HG02588 (cell line): ENCODE measurements at regions not wholly inside any gene's neighbourhood (a gene's known extent, or its start where the extent isn't known, plus 50 kb on each side); places are given as distances from the start of the nearest gene placed in this dataset.
"Not testable (repeated sequence)": the region's sequence is repeated elsewhere in the genome, so short reads cannot be mapped to it uniquely, and the experiment has no call there.

Experiments
- ATAC-seq: cut with Tn5 transposase; IDR thresholded peaks from one replicate; pipeline ENCODE4 v1.9.1; 2021; ENCODE audit warnings: mild to moderate bottlenecking, moderate library complexity; ENCODE audit not compliant: unreplicated experiment

DNA sequence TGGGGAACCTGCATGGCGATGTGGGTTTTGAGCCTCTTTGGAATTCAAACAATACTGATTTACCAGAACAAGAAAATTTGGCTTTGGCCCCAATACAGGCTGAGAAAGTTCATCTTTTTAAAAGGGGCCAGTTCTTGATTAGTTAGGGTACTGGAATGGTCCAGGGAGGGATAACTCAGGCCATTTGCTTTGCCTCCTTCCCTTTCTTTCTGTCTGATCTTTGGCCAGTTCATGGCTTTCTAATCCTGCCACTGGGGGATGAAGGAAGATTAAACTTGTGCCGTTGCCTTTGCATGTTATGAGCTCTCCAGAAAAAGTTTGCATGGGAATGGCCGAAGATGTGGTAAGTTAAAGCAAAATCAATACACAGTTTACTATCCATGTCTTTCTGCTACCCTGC is 78.4 kb downstream of the ADAMTS15 start:
- no peak for ATAC-seq

DNA sequence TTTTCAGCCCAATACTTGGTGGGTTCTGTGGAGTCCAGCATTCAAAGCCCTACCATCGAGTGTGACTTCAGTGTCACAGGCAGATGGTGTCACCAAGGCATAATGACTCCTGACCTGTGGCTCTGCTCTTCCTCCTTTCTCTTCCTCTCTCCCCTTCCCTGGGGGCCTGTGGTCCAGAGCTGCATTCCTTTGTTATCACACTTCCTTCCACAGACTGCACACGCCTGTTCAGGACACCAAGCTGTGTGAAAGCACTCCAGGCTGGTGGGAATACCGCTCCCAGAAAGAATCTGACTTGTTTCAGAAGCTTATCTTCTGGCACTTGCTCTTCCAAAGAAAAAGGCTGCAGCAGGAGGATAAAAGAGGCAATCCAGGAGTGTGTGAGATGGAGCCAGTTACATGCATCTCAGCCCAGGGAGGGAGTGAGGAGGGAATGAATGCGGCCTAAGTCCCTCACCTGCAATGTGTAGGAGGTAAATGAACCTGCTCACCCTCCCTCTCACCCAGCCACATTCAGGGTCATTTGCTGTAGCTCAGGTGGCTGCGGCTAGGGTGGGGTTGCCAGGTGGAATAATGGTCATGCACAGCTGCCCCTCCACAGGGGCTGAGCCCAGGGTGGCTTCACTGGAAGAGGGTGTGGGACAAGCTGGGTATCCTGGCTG is 79.3 kb downstream of the ADAMTS15 start:
- ATAC-seq = no peak

DNA sequence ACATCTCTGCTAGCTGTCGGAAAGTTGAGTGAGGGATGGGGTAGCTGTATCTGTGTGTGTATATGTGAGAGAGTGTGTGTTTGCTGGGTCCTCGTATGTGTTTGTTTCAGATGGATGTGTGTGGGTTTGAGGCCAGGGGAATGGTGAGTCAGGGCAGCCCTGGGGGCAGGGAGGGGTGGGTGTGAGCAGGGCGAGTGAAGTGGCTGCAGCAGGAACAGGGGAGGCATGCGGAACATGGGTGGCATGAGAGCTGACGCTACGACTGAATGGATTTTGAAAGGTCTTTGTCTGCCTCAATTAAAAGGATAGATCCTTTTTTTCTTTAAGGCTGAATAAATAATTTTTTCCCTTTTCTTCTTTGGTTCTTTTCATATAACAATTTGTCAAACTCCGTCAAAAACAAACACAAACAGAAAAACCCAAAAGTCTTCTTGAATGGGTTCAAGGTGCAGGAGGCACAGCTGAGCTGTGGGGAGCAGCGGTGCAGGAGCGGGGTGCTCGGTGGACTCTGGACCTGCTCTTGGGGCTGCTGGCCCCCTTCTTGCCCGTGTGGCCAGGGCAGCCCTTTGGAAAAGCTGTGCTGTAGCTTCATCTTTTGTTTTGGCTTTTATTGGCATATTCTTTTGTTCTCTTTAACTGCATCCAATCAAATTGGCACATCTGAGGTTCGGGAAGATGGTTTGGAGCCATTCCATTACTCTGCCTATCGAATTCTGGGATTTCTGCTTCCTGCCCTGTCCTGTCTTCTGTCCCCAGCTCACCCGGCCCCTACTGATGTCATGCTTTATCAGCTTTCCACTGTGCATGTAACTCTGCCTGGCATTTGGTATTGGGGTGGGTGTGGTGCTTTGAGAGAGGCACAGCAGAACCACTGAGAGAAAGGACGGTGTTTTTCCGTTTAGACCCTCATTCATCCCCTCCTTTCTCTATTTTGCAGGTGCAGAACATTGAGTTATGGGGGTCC is 80.1 kb downstream of the ADAMTS15 start:
- no peak for ATAC-seq

DNA sequence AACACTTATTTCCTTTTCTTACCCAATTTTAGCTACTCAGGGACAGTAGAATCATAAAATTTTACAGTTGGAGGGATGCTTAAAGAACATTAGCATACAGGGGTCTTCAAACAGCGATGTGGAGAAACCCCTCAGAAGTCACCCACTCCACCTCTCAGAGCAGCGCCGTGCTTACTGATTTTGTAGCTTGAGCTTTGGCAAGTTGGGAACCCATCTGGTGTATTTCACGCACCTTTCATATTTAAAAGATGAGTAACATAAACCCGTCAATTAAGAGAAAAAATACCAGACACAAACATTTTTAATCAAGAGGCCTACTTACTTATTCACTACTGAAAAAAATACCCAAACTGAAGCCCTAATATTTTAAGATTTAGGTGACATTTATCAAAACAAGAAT is 80.9 kb downstream of the ADAMTS15 start:
- no peak for ATAC-seq

DNA sequence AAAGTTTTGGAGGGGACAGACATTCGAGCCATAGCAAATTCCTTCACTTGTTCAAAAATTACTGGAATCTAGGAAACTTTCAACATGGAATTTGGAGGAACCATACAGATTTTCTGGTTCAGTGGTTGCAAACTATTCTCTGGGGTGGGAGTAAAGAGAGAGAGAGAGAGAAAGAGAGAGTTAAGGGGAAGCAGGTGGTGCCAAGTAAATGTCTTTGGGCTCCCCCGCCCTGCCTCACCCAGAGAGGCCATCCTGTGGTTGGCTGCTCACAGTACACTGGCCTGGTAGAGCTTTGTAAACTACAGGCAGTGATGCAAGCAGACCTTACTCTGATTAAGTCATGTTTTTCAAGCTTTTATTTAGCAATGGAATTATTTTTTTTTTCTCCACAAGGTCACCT is 82.6 kb downstream of the ADAMTS15 start:
- no peak for ATAC-seq

DNA sequence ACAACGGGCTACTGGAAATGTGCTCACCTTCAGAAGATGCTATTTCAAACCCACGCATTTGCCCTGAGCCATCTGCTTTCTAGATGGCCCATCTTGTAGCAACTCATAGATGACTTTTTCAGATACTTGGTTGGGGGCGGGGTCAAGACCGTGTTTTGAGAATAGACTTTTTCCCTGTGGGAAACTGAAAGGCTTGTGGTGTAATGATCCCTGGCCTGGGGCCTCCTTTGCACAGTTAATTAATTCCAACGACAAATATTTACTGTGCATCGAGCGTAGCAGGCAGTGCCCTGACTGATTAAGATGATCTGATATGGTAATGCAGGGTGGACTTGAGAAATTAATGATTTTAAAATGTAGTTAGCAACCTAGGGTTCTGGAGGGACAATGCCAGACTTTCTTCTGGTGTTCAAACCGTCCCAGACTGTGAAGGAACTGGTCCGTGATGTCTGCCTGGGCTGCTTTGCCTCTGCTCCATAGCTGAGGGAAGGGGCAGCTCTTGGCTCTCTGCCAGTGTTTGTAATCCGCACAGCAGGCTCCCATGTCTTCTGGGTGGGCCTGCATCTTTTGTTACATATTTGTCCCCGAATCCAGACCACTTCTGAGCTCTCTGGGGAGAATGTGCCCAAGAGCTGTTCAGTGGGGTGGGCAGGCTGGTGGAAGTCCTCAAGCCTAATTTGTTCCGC is 84.8 kb downstream of the ADAMTS15 start:
- no peak for ATAC-seq

DNA sequence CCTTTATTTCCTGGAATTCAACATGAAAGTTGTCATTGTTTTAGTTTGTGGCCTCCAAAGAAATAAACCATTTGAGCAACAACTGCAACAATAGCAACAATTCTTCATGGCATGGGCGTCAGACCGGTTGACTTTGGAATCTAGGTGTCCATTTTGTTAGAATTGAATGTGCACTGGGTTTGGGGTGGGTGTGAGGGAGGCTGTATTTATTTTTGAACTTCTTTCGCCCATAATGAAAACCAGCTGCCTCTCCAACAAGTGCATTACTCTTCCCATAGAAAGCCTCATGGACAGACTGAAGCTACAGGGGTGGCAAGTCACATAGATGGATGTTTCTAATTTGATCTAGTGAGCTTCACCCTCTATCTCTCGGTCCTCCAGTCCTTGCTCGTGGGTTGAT is 85.4 kb downstream of the ADAMTS15 start:
- ATAC-seq = no peak

DNA sequence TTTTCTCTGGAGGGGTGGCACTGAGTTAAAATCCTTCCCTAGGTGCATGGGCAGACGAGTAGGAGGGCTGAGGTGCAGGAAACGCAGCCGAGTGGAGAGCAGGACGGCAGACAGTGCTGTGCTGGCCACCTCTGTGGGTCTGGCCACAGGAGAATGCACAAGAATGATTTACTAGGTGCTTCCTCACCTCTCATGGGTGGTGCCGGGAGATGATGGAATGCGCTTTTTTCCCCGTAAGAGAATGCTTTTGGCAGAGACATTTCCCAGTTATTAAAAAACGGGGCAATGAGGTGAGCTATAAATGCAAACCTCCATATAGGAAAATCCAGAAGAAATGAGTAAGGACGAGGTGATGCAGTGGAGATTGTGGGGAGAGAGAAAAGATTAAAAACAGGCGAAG is 86.1 kb downstream of the ADAMTS15 start:
- no peak for ATAC-seq

DNA sequence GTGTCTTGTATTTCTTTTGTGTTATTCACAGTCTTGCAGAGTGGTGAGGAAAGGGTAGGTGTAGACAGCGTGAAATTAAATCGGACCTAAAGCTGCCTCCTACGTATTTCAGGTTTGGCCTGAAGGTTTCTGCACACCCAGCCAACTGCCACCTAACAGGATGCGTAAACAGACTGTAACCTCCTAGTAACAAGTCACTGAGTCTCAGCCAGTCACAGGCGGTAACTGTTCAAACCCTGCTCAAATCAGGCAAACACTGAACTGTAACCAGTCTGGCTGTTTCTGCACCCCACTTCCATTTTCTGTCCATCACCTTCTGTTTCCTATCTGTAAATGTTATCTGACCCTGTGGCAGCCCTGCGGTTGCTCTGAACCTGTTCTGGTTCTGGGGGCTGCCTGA is 87.1 kb downstream of the ADAMTS15 start:
- no peak for ATAC-seq

DNA sequence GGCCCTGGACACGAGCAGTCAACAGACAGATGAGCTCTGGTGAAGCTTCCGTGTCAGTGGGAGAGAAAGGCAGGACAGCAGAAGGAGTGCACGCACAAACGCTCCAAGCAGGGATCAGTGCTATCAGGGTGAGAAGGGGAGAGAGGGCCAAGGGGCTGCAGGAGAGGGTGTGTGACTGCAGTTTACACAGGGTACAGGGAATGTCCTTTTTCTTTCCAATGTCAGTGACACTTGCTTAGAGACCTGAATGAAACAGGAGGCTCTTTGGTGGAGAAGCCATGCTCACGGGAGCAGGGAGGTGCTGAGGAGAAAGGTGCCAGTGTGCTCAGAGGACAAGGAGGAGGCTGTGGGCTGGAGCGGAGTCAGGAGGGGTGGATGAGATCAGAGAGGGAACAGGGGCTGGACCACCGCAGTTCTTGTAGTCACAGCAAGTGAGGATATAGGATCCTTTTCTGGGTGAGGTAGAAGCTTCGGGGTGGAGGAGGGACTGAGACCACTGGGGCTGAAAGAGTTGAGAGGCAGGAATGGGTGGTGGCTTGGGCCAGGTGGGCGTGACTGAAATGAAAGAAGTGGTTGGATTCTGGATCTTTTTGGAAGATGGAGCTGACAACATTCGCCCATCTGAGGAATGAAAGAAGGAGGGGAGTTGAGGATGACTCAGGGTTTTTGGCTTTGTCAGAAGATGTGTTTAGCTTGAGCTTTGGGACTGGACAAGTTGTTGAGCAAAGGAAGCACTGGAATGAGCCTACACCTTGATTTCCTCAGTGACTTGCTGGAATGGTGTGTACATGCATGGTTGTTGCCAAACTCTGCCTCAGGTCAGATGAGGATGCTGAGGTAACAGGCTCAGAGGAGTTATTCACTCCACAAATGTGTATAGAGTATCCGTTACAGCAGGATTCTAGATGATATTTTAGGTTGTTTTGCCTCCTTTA is 87.9 kb downstream of the ADAMTS15 start:
- no peak for ATAC-seq

DNA sequence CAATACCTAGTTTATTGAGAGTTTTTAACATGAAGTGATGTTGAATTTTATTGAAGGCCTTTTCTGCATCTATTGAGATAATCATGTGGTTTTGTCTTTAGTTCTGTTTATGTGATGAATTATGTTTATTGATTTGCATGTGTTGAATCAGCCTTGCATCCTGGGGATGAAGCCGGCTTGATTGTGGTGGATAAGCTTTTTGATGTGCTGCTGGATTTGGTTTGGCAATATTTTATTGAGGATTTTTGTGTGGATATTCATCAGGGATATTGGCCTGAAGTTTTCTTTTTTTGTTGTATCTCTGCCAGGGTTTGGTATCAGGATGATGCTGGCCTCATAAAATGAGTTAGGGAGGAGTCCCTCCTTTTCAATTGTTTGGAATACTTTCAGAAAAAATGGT is 91.2 kb downstream of the ADAMTS15 start:
- ATAC-seq = not testable (repeated sequence)

DNA sequence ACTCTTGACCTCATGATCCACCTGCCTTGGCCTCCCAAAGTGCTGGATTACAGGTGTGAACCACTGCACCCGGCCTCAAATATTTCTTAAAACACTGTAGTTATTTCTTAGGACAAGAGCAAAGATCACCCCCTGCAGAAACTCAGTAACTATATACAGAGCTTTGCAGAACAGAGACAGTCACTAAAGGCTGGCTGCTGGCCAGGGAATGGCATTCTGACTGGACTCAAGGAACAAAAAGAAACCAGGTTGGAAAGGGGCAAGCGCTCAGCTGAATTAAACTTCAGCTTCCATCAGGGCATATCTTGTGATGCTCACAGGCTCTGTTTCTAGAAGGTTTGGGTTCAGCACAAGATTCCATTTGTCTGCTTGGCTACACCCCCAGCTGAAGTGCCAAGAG is 95.8 kb downstream of the ADAMTS15 start:
- no peak for ATAC-seq

DNA sequence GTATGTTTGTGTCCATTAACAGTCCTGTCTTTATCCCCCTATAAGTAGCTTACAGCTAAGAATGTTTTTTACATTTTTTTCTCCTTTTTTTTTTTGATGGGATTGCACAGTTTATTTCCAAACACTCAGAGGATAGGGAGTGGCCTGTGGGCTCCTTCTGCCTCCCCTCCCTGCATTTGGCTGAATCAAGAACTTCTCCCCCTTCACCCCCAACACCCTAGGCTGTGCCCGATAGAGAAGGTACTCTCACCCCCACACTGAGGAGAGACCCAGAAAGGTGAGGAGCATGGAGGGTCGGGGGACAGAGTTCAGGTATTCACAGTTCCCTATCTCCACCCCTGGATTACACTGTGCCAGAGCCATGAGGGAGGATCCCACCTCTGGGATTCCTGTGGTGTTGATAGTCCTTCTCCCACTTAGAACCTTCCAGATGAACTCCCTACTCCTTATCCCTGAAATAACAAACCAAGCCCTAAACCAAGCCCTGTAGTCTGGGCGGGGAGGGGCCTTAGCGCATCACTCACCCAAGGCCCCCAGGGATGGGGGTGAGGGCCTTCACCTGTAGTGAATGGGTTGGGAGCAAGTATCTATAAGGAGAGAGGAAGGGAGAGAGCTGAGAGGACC is 97.1 kb downstream of the ADAMTS15 start:
- ATAC-seq = no peak

DNA sequence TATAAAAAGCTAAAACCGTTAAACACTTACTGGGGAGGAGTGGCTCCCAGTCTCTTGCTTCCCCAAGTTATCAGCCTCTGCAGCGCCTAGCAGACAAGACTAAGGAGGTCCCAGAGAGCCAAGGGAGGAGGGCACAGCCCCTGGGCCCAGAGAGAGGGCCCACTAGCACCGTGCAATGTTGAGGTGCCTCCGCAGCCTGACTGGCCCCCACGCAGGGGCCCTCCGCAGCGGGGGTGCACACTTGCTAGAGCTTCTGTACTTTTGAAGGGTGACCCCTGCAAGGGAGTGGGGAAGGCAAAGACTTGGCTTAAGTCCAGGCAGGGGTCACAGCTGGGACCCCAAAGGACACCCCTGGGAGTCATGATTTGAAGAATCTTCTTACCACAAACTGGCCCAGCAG is 98.0 kb downstream of the ADAMTS15 start:
- no peak for ATAC-seq

DNA sequence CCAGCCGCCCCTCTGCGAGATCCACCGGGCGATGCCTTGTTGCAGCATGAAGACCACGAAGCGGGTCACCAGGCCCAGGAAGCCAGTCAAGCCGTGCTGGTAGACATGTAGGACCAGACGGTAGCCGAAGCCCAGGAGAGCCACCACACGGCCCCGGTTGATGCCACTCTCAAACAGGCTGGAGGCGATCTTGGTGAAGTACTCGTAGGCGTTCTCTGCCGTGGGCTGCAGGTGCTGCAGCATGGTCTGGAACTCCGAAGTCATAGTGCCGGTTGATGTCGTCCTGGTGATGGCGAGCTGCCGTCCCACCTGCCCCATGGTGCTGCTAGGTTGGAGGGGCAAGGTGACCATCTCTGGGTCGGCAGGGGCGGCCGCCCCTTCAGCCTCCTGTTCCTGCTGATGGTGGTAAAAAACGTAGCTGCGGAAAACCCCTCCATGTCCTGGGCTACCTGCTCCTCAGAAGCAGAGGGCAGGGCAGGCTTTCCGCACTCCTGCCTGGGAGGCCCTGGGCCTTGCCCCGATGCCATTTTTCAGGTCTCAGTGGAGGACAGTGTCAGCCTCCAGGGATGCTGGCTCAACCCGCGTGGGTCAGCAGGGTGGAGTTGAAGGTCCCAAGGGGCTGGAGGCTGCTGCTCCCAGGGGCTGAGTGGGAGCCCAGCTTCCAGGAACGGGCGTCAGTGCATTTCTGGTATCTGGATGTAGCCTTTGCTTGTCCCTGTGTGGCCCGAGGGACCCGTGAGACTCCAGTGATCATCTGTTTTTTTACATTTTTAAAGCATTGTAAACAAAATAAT is 98.7 kb downstream of the ADAMTS15 start:
- no peak for ATAC-seq

DNA sequence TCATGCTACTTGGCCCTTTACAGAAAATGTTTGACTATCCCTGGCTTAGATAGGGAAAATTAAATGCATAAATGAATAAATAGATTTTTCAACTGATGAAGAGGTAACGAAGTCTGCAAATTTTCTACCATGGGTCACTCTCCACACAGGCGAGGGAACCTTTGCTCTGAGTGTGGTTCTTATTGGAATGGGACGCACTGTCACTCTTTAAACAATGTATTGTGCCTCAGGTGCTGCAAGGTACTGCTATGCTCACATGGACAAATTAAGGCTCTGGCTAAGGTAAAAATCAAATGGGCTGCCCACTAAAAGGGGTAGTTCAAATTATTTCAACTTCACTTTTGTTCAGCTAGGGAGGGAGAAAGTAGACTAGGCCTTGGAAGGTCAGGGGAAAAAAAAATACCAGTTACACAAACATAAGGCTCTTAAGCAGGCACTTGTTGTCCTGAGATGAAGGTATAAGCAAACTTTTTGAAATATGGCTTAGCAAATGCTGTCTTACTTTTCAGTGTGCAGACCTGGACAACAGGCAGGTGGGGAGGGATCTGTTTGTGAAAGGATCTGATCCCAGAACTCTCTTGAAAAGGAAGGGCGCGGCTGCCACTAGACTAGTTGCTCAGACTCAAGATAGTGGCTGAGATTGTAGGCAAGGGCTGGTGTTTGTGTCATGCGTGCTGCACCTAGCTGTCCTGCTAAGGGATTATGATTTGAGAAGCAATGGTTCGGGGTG is 99.5 kb downstream of the ADAMTS15 start:
- ATAC-seq = no peak

DNA sequence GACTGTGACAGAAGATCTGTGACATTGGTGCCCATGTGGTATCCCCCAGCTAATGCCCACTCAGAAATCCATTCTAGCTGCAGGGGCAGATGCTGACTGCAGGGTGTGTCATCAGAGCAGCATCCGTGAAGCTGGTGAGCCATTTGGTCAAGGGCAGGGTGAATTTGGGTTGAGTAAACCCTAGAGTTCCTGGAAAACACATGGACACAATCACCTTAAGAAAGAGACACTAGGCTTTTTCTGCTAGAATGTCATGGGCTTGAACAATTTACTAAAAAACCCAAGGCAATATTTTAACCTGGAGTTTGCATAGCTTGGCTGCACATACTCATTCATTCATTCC is 100.0 kb downstream of the ADAMTS15 start:
- ATAC-seq = no peak

DNA sequence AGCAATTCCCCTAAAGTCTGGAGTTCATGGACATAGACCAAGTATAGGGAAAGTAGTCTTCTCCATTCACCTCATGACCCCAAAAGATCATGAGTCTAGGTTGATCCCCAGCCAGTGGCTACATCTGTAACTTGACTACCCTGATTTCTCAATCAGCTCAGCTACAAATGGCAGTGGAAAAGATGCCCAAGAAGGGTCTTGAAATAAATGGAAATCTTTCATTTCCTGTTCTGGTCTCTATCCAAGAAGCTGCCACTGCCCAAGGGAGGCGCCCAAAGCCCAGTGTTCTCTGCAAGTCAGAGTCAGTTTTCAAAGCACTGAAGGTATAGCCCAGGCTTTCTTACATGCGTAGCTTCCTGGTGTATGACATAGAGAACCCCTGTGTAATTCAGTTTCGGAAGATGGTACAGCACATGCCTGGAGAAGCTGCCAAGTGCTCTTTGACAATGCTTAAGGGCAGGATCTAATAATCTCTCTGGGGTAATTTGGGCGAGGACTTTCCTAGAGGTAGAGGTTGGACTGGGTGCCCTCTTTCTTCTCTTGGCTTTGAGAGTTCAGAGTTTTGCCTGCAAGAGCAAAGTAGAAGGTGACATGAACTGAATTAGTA is 101.1 kb downstream of the ADAMTS15 start:
- no peak for ATAC-seq
